Kidney epithelial cell (primary cell): ENCODE measurements at regions not wholly inside any gene's neighbourhood (a gene's known extent, or its start where the extent isn't known, plus 50 kb on each side); places are given as distances from the start of the nearest gene placed in this dataset.
A peak's percentile ranks its signal among the peaks of the same experiment; 100 is the strongest.
"Not testable (repeated sequence)": the region's sequence is repeated elsewhere in the genome, so short reads cannot be mapped to it uniquely, and the experiment has no call there.

Source experiments
- DNase-seq: peaks from one replicate; pipeline ENCODE4 v3.0.0-alpha.2; 2010; ENCODE audit warnings: low read depth
- H3K27me3 ChIP-seq: 2 replicates; pipeline ENCODE4 v1.6.0; 2011; ENCODE audit warnings: low read length; ENCODE audit not compliant: control insufficient read depth, insufficient read depth
- H3K36me3 ChIP-seq: 2 replicates; pipeline ENCODE4 v1.5.1; 2011; ENCODE audit warnings: low read length; ENCODE audit not compliant: control insufficient read depth, insufficient read depth
- H3K4me3 ChIP-seq: 2 replicates; pipeline ENCODE4 v1.5.1; 2011; ENCODE audit warnings: low read depth, mild to moderate bottlenecking, control low read depth, low read length
- CTCF ChIP-seq: IDR thresholded peaks from 2 replicates; pipeline ENCODE4 v1.5.1; 2011; ENCODE audit warnings: mild to moderate bottlenecking, moderate library complexity, low read length, control low read depth, inconsistent platforms; ENCODE audit not compliant: insufficient read depth, poor library complexity, severe bottlenecking

- no peak for DNase-seq
- H3K4me3 ChIP-seq: peak overlapping the region; percentile 51
Measured at GRCh38 chr17:64781014-64781756, 119.1 kb upstream of the SMURF2 start.

GRCh38 chr17:64780096-64781013 is 118.2 kb upstream of the SMURF2 start:
- DNase-seq: no peak
- peaks cover 31% of the 10 kb centered on the region for H3K27me3 ChIP-seq
- no peaks in the 10 kb centered on the region for H3K36me3 ChIP-seq
- no peak for TF ChIP-seq CTCF
- peak overlapping the region; percentile 51 for H3K4me3 ChIP-seq

More at GRCh38 chr17:64781014-64781756, 119.1 kb upstream of the SMURF2 start:
- Histone ChIP-seq H3K36me3 (no peaks in the 10 kb centered on the region), H3K27me3 (peaks cover 31% of the 10 kb centered on the region)
- TF ChIP-seq CTCF: no peak

- Histone ChIP-seq H3K27me3 (peaks cover 31% of the 10 kb centered on the region), H3K4me3 (no peak overlapping the region), H3K36me3 (no peaks in the 10 kb centered on the region)
- DNase-seq: no peak
- TF ChIP-seq CTCF: no peak
Measured at GRCh38 chr17:64779376-64780095, 117.4 kb upstream of the SMURF2 start.

- peaks cover 31% of the 10 kb centered on the region for H3K27me3 ChIP-seq
- DNase-seq, H3K4me3 ChIP-seq: not testable (repeated sequence)
Measured at GRCh38 chr17:64779098-64779375, 116.9 kb upstream of the SMURF2 start.

GRCh38 chr17:64778240-64779097 is 116.4 kb upstream of the SMURF2 start:
- Histone ChIP-seq H3K36me3 (no peaks in the 10 kb centered on the region), H3K4me3 (no peak overlapping the region), H3K27me3 (peaks cover 31% of the 10 kb centered on the region)
- DNase-seq: no peak
- TF ChIP-seq CTCF: no peak

More at GRCh38 chr17:64779098-64779375, 116.9 kb upstream of the SMURF2 start:
- not testable (repeated sequence) for H3K36me3 ChIP-seq
